GM21423 (cell line): ENCODE measurements at regions not wholly inside any gene's neighbourhood (a gene's known extent, or its start where the extent isn't known, plus 50 kb on each side); places are given as distances from the start of the nearest gene placed in this dataset.

Experiments
- ATAC-seq: cut with Tn5 transposase; IDR thresholded peaks from one replicate; pipeline ENCODE4 v1.9.1; 2021; ENCODE audit warnings: mild to moderate bottlenecking, moderate library complexity; ENCODE audit not compliant: unreplicated experiment

- ATAC-seq: no peak
These were observed 68.0 kb upstream of the NRP1 start for GRCh38 chr10:33402220-33403073.

DNA sequence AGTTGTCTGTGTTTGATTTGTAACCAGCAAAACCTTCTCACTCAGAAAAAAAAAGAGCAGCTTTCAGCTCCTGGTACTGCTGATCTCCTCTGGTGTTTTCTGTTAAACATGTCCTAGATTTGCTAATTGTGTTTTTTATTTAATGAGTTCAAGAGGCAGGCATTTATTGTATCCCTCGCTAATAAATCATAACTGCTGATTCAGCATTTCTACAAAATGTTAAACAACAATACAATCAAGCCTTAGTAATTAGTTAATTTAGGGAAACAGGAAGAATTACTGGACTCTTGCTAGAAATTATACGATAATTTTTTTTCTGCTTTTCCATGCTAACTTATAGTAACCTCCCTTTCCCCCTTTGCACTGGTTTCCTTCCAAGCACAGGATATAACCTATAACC lies 66.8 kb upstream of the NRP1 start:
- no peak for ATAC-seq

GRCh38 chr10:33398796-33399195 lies 64.3 kb upstream of the NRP1 start:
- ATAC-seq: no peak

DNA sequence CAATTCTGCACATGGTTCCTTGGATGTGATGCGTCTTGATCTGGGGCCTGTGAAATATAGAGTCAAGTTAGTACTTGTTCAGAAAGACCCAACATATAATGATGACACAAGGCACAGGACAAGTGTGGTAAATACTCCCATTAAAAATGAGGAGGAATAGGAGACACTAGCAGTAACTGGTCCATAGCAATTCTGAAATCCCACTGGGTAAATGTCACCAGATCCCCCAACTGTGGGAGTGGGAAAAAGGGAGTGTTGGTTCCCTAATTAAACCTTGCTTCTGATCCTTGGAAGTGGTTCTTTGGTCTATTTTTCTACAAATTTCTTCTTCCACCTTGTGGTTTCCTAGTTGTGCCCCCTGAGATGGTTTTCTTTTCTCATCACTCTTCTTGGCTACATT lies 62.5 kb upstream of the NRP1 start:
- no peak for ATAC-seq

GRCh38 chr10:33396279-33396678 lies 61.8 kb upstream of the NRP1 start:
- ATAC-seq: no peak

GRCh38 chr10:33395201-33395600 lies 60.7 kb upstream of the NRP1 start:
- no peak for ATAC-seq

GRCh38 chr10:33392706-33393105 lies 58.2 kb upstream of the NRP1 start:
- ATAC-seq: no peak

- no peak for ATAC-seq
These were observed 57.4 kb upstream of the NRP1 start for GRCh38 chr10:33391611-33392465.

DNA sequence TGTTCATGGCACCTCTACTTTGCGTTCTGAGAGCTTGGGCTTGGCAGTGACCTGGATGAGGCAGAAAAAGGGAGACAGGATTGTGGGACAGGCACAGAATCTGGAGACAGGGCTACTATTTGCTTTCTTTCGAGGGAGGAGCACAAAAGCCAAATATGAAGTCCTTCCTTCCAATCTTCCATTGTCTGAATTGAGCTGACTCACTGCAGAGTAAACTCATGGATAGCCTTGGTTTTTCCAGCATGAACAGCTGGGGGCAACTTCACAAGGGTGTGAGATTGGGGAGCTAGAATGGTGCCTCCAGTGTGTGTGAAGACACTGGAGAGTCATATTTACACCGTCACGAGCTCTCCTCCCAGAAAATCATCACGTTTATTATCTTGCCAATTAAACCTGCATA lies 55.6 kb upstream of the NRP1 start:
- no peak for ATAC-seq

DNA sequence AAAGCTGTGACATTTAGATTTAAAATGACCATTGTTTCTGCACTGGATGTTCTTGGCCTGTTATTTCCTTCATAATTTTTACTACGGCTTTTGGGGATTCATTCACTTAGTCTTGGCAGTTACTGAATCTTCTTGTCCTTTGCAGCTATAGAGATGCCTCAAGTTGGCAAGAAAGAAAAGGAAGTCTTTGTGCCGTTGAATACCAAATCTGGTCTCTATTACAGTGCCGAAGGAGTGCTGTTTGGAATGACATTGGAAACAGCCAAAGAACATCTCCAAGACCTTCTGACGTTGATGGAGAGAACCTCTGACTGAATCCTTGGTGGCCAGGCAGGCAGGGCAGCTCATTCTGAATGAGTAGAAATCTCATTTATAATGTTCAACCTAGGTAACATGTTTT lies 54.3 kb upstream of the NRP1 start:
- ATAC-seq: no peak

GRCh38 chr10:33388382-33388781 lies 53.9 kb upstream of the NRP1 start:
- no peak for ATAC-seq

- no peak for ATAC-seq
These were observed 53.3 kb upstream of the NRP1 start for GRCh38 chr10:33387720-33388119.

DNA sequence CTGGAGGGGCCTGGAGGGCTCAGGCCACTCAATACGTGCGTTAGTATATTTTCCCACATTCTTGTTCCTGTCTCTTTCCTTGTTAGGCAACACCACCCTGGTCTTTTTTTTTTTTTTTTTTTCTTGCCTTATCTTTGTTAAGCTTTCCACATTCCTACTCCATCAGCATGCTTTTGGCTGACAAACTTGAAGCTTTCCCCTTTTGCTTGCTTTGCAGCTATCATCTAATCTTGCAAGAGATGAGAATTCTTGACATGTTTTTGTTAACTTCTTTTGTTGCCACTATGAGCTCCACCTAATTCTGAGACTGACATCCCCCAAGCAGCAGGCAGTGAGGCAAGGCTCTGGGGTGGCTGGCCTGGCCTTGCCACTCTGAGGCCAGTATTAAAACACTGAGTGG lies 52.5 kb upstream of the NRP1 start:
- ATAC-seq: no peak

GRCh38 chr10:33385686-33386085 lies 51.2 kb upstream of the NRP1 start:
- no peak for ATAC-seq

- no peak for ATAC-seq
These were observed 50.5 kb upstream of the NRP1 start for GRCh38 chr10:33385015-33385414.
